Right hindlimb (tissue), 1 donor: ENCODE measurements at regions not wholly inside any gene's neighbourhood (a gene's known extent, or its start where the extent isn't known, plus 50 kb on each side); places are given as distances from the start of the nearest gene placed in this dataset.
"Not testable (repeated sequence)": the region's sequence is repeated elsewhere in the genome, so short reads cannot be mapped to it uniquely, and the experiment has no call there.

Source experiments
- DNase-seq: peaks from one replicate; pipeline ENCODE4 v3.0.0-alpha.2; 2018

- no peak for DNase-seq
These were observed 441.0 kb upstream of the ERCC4 start for GRCh38 chr16:13478991-13479390.

GRCh38 chr16:13479549-13479948, 440.4 kb upstream of the ERCC4 start:
- DNase-seq: no peak

GRCh38 chr16:13480801-13481200, 439.2 kb upstream of the ERCC4 start:
- DNase-seq: no peak

- DNase-seq: no peak
These were observed 436.8 kb upstream of the ERCC4 start for GRCh38 chr16:13483121-13483520.

- not testable (repeated sequence) for DNase-seq
These were observed 430.5 kb upstream of the ERCC4 start for GRCh38 chr16:13489416-13489815.

- no peak for DNase-seq
These were observed 427.9 kb upstream of the ERCC4 start for GRCh38 chr16:13492046-13492445.

GRCh38 chr16:13503960-13504635, 415.9 kb upstream of the ERCC4 start:
- no peak for DNase-seq

GRCh38 chr16:13507530-13507929, 412.4 kb upstream of the ERCC4 start:
- DNase-seq: no peak

- no peak for DNase-seq
These were observed 409.4 kb upstream of the ERCC4 start for GRCh38 chr16:13510425-13511151.

- DNase-seq: no peak
These were observed 402.1 kb upstream of the ERCC4 start for GRCh38 chr16:13517841-13518240.

- DNase-seq: no peak
These were observed 400.1 kb upstream of the ERCC4 start for GRCh38 chr16:13519871-13520270.

GRCh38 chr16:13521356-13521755, 398.6 kb upstream of the ERCC4 start:
- no peak for DNase-seq

- DNase-seq: no peak
These were observed 392.6 kb upstream of the ERCC4 start for GRCh38 chr16:13527332-13527731.

GRCh38 chr16:13528691-13529090, 391.3 kb upstream of the ERCC4 start:
- no peak for DNase-seq

GRCh38 chr16:13529193-13529982, 390.6 kb upstream of the ERCC4 start:
- no peak for DNase-seq

- DNase-seq: no peak
These were observed 379.2 kb upstream of the ERCC4 start for GRCh38 chr16:13540771-13541170.

GRCh38 chr16:13542284-13542683, 377.7 kb upstream of the ERCC4 start:
- DNase-seq: no peak

- no peak for DNase-seq
These were observed 376.1 kb upstream of the ERCC4 start for GRCh38 chr16:13543850-13544249.

- DNase-seq: no peak
These were observed 374.7 kb upstream of the ERCC4 start for GRCh38 chr16:13545271-13545670.

- no peak for DNase-seq
These were observed 369.7 kb upstream of the ERCC4 start for GRCh38 chr16:13550254-13550653.

- DNase-seq: no peak
These were observed 367.6 kb upstream of the ERCC4 start for GRCh38 chr16:13552062-13552959.

GRCh38 chr16:13552960-13553257, 367.0 kb upstream of the ERCC4 start:
- no peak for DNase-seq

- DNase-seq: no peak
These were observed 366.4 kb upstream of the ERCC4 start for GRCh38 chr16:13553453-13553985.
